WERI-Rb-1 (cell line): ENCODE measurements at regions not wholly inside any gene's neighbourhood (a gene's known extent, or its start where the extent isn't known, plus 50 kb on each side); places are given as distances from the start of the nearest gene placed in this dataset.

Source experiments
- DNase-seq: peaks from one replicate; pipeline ENCODE4 v3.0.0-alpha.2; 2020
- H3K27ac ChIP-seq: fragments of 250-450 bp; sonication (Bioruptor Pico); 2 replicates; pipeline ENCODE4 v1.5.1; 2020; ENCODE audit warnings: mild to moderate bottlenecking, moderate library complexity
- H3K27me3 ChIP-seq: fragments of 250-450 bp; sonication (Bioruptor Pico); 2 replicates; pipeline ENCODE4 v1.5.1; 2021; ENCODE audit warnings: mild to moderate bottlenecking, low read depth, moderate library complexity; ENCODE audit not compliant: insufficient read depth, severe bottlenecking
- H3K36me3 ChIP-seq: fragments of 250-450 bp; sonication (Bioruptor Pico); 2 replicates; pipeline ENCODE4 v1.5.1; 2020; ENCODE audit warnings: mild to moderate bottlenecking, moderate library complexity
- H3K4me3 ChIP-seq: 2 replicates; pipeline ENCODE4 v1.5.1; 2011; ENCODE audit warnings: low read depth, mild to moderate bottlenecking, control low read depth, low read length
- H3K9me3 ChIP-seq: fragments of 250-450 bp; sonication (Bioruptor Pico); 2 replicates; pipeline ENCODE4 v1.5.1; 2021; ENCODE audit warnings: mild to moderate bottlenecking, moderate library complexity; ENCODE audit not compliant: severe bottlenecking
- CTCF ChIP-seq: IDR thresholded peaks from 2 replicates; pipeline ENCODE4 v1.5.1; 2011; ENCODE audit warnings: low read depth, mild to moderate bottlenecking, control low read depth, inconsistent platforms, low read length

GRCh38 chr12:82184844-82185243 lies 173.3 kb downstream of the CCDC59 start:
- DNase-seq, result no peak
- no peaks in the 10 kb centered on the region for H3K36me3 ChIP-seq
- H3K4me3 ChIP-seq, result no peak overlapping the region
- no peak for TF ChIP-seq CTCF
- H3K27ac ChIP-seq, result no peak overlapping the region
- H3K9me3 ChIP-seq, result no peaks in the 10 kb centered on the region
- H3K27me3 ChIP-seq, result no peaks in the 10 kb centered on the region

- H3K36me3 ChIP-seq, result no peaks in the 10 kb centered on the region
- no peaks in the 10 kb centered on the region for H3K9me3 ChIP-seq
- DNase-seq, result no peak
- no peak for TF ChIP-seq CTCF
- H3K4me3 ChIP-seq, result no peak overlapping the region
- no peaks in the 10 kb centered on the region for H3K27me3 ChIP-seq
- no peak overlapping the region for H3K27ac ChIP-seq
These were observed 175.5 kb downstream of the CCDC59 start for GRCh38 chr12:82182601-82183190.

- Histone ChIP-seq H3K4me3 (no peak overlapping the region), H3K27ac (no peak overlapping the region), H3K36me3 (no peaks in the 10 kb centered on the region), H3K27me3 (no peaks in the 10 kb centered on the region), H3K9me3 (no peaks in the 10 kb centered on the region)
- DNase-seq, result no peak
- no peak for TF ChIP-seq CTCF
These were observed 181.3 kb downstream of the CCDC59 start for GRCh38 chr12:82176761-82177490.

DNA sequence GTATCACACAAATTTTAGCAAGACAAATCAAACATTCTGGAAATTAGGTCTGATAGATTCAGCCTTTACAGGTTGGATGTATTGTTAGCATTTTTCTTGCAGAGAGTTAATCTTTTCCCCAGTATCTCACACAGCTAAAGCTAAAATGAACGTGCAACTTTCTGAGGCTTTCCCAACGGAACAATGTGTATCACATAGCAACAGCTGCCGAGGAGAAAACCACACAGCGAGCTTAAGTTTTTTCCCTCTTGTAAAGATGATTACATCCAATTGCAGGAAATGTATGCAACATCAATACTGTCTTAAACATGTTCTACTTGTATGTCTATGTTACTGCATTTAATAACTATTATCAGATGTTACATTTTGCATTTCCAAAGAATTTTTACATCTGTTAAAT lies 182.2 kb downstream of the CCDC59 start:
- no peaks in the 10 kb centered on the region for H3K36me3 ChIP-seq
- no peaks in the 10 kb centered on the region for H3K27me3 ChIP-seq
- DNase-seq, result no peak
- no peak for TF ChIP-seq CTCF
- H3K4me3 ChIP-seq, result no peak overlapping the region
- no peak overlapping the region for H3K27ac ChIP-seq
- H3K9me3 ChIP-seq, result no peaks in the 10 kb centered on the region

DNA sequence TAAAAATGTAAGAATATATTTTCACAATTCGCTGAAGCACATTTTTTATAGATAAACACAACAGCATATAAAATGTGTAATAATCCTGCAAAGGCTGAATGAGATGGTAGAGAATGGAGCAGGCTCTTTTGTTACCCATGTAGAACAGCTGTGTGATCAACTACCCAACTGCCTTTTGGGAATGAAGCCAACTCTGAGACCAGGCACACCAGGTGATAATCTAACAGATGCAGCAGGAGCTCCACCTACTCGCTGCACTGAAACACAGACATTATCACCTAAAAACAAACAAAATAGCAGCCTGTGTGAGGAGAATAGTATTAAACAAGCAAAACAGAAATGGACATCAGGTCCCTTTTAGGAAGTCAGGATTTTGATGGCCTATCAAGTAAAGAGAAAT lies 183.3 kb downstream of the CCDC59 start:
- no peak for TF ChIP-seq CTCF
- Histone ChIP-seq H3K27me3 (no peaks in the 10 kb centered on the region), H3K4me3 (no peak overlapping the region), H3K27ac (no peak overlapping the region), H3K9me3 (no peaks in the 10 kb centered on the region), H3K36me3 (no peaks in the 10 kb centered on the region)
- DNase-seq, result no peak

DNA sequence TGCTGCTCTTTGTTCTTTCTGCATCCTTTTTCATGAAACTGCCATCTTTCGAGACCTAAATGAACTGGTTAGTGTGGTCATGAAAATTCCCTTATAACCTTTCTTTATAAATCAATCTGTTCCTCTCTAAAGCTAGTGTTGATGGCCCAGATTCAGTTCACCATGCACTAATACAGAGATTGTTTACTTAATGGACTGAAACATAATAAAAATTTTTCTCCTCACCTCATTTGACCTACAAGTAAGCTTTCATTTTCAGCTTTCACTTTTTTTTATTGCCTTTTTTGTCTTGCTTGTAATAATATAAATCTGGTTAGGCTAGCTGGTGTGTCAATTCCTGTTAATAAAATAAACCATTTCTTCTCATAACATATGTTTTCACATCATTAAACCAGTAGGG lies 183.8 kb downstream of the CCDC59 start:
- Histone ChIP-seq H3K27ac (no peak overlapping the region), H3K27me3 (no peaks in the 10 kb centered on the region), H3K9me3 (no peaks in the 10 kb centered on the region), H3K36me3 (no peaks in the 10 kb centered on the region), H3K4me3 (no peak overlapping the region)
- no peak for TF ChIP-seq CTCF
- no peak for DNase-seq
